Osteoblast (primary cell): ENCODE measurements at regions not wholly inside any gene's neighbourhood (a gene's known extent, or its start where the extent isn't known, plus 50 kb on each side); places are given as distances from the start of the nearest gene placed in this dataset. TPM values are rescaled to one million over a fixed set of nuclear protein-coding genes. Genes with fewer than 3 reads are reported as not detected.

Experiments
- DNase-seq: peaks from one replicate; pipeline ENCODE4 v3.0.0; 2011; ENCODE audit warnings: low spot score, mixed read lengths; ENCODE audit not compliant: insufficient read length; ENCODE audit errors: missing footprints
- H2AFZ ChIP-seq: 2 replicates; pipeline ENCODE4 v1.6.0; 2011; ENCODE audit warnings: mild to moderate bottlenecking, low read length
- H3K27ac ChIP-seq: 2 replicates; pipeline ENCODE4 v1.5.1; 2011; ENCODE audit warnings: mild to moderate bottlenecking, low read depth, low read length, moderate library complexity
- H3K27me3 ChIP-seq: 2 replicates; pipeline ENCODE4 v1.6.0; 2012; ENCODE audit warnings: mild to moderate bottlenecking, control low read depth, inconsistent platforms, low read length, moderate library complexity; ENCODE audit not compliant: insufficient read depth
- H3K36me3 ChIP-seq: 2 replicates; pipeline ENCODE4 v1.5.1; 2011; ENCODE audit warnings: mild to moderate bottlenecking, low read length, control low read depth, moderate library complexity; ENCODE audit not compliant: insufficient read depth
- H3K4me1 ChIP-seq: 2 replicates; pipeline ENCODE4 v1.5.1; 2011; ENCODE audit warnings: mild to moderate bottlenecking, low read length, control low read depth, moderate library complexity; ENCODE audit not compliant: insufficient read depth
- H3K4me2 ChIP-seq: 2 replicates; pipeline ENCODE4 v1.6.0; 2011; ENCODE audit warnings: mild to moderate bottlenecking, low read length; ENCODE audit not compliant: insufficient read depth
- H3K4me3 ChIP-seq: fragments of 200-600 bp; sonication (generic); 3 replicates; pipeline ENCODE4 v1.5.1; 2012; ENCODE audit warnings: mild to moderate bottlenecking, low read length, inconsistent platforms; ENCODE audit not compliant: insufficient read depth
- H3K79me2 ChIP-seq: 2 replicates; pipeline ENCODE4 v1.6.0; 2012; ENCODE audit warnings: mild to moderate bottlenecking, low read length, control low read depth, inconsistent platforms; ENCODE audit not compliant: insufficient read depth
- H3K9me3 ChIP-seq: 2 replicates; pipeline ENCODE4 v1.5.1; 2011; ENCODE audit warnings: low read depth, low read length, control low read depth
- H4K20me1 ChIP-seq: 2 replicates; pipeline ENCODE4 v1.6.0; 2012; ENCODE audit warnings: mild to moderate bottlenecking, low read length, control low read depth; ENCODE audit not compliant: insufficient read depth
- small RNA-seq: library from RNA; depleted of rRNA; stranded (forward); fragments of <200 nt; gene quantifications from one replicate; pipeline ENCODE3, GENCODE V24; 2012
- TF ChIP-seq, protein P1 (sequence below): IDR thresholded peaks from 2 replicates; pipeline ENCODE4 v1.5.1; 2011; ENCODE audit warnings: mild to moderate bottlenecking, low read depth, low read length, moderate library complexity; ENCODE audit errors: extremely low read depth

- Histone ChIP-seq H3K4me3 (no peak overlapping the region), H4K20me1 (no peaks in the 10 kb centered on the region), H2AFZ (no peak overlapping the region), H3K27me3 (no peaks in the 10 kb centered on the region), H3K9me3 (no peaks in the 10 kb centered on the region), H3K79me2 (no peaks in the 10 kb centered on the region), H3K36me3 (no peaks in the 10 kb centered on the region), H3K4me2 (no peak overlapping the region), H3K4me1 (no peaks in the 10 kb centered on the region), H3K27ac (no peak overlapping the region)
- TF ChIP-seq, protein P1, sequence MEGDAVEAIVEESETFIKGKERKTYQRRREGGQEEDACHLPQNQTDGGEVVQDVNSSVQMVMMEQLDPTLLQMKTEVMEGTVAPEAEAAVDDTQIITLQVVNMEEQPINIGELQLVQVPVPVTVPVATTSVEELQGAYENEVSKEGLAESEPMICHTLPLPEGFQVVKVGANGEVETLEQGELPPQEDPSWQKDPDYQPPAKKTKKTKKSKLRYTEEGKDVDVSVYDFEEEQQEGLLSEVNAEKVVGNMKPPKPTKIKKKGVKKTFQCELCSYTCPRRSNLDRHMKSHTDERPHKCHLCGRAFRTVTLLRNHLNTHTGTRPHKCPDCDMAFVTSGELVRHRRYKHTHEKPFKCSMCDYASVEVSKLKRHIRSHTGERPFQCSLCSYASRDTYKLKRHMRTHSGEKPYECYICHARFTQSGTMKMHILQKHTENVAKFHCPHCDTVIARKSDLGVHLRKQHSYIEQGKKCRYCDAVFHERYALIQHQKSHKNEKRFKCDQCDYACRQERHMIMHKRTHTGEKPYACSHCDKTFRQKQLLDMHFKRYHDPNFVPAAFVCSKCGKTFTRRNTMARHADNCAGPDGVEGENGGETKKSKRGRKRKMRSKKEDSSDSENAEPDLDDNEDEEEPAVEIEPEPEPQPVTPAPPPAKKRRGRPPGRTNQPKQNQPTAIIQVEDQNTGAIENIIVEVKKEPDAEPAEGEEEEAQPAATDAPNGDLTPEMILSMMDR = no peak
- no peak for DNase-seq
Measured at GRCh38 chr11:43261775-43262174, 50.0 kb upstream of the API5 start.

Small RNA genes in the stretch of these regions (small RNA-seq; reads per million reads assigned to genes)
- gene AC021006.3 (not detected), gene AC109810.1 (not detected)
